ENCODE measurements at regions not wholly inside any gene's neighbourhood (a gene's known extent, or its start where the extent isn't known, plus 50 kb on each side); places are given as distances from the start of the nearest gene placed in this dataset.

GRCh38 chr2:13034861-13035260 is 318.1 kb downstream of the TRIB2 start:
- H3K27ac ChIP-seq (ENCODE audit: low read length) = no peak overlapping the region
- no TSS peak for BruUV-seq (replicated peaks)
- H3K4me3 ChIP-seq (ENCODE audit: low read depth in 2 of 2, low read length in 2 of 2) = no peak overlapping the region
- in situ Hi-C loops (cut with HindIII; ENCODE audit: low pct_unique_long_range_greater_than_20kb, low sequenced_read_pairs) = no loop called here
- DNase-seq (ENCODE audit: low read depth, low spot score) (no peak), ATAC-seq (no peak)
- POLR2A ChIA-PET = no interaction called here
- H3K9me3 ChIP-seq (ENCODE audit: control insufficient read depth, insufficient read depth, low read depth, low read length) = no peaks in the 10 kb centered on the region
- H3K36me3 ChIP-seq (ENCODE audit: control insufficient read depth, insufficient read depth, low read length) = no peaks in the 10 kb centered on the region
- intact Hi-C loops (cut with micrococcal nuclease; ENCODE audit: unreplicated experiment) = no loop called here
- no peaks in the 10 kb centered on the region for H3K4me1 ChIP-seq (ENCODE audit: control insufficient read depth, insufficient read depth, low read length)
- no peaks in the 10 kb centered on the region for H3K27me3 ChIP-seq (ENCODE audit: control insufficient read depth, insufficient read depth, low read length)
- CTCF ChIA-PET = no interaction called here
- TF ChIP-seq POLR2AphosphoS5 (IDR thresholded peaks at IDR 0.05; ENCODE audit: low read depth, low read length) (no peak), REST (IDR thresholded peaks at IDR 0.05; ENCODE audit: insufficient read depth in 1 of 2, low read depth in 2 of 2, low read length in 1 of 2) (no peak), CTCF (IDR thresholded peaks at IDR 0.05) (no peak), TCF7L2 (IDR thresholded peaks at IDR 0.05; ENCODE audit: low read depth, low read length) (no peak), SIN3A (IDR thresholded peaks at IDR 0.05; ENCODE audit: borderline replicate concordance, insufficient read depth, low read depth, low read length) (no peak)

GRCh38 chr2:13035866-13036265 is 319.1 kb downstream of the TRIB2 start:
- Histone ChIP-seq H3K36me3 (ENCODE audit: control insufficient read depth, insufficient read depth, low read length) (no peaks in the 10 kb centered on the region), H3K4me1 (ENCODE audit: control insufficient read depth, insufficient read depth, low read length) (no peaks in the 10 kb centered on the region), H3K27me3 (ENCODE audit: control insufficient read depth, insufficient read depth, low read length) (no peaks in the 10 kb centered on the region), H3K4me3 (ENCODE audit: low read depth in 2 of 2, low read length in 2 of 2) (no peak overlapping the region), H3K9me3 (ENCODE audit: control insufficient read depth, insufficient read depth, low read depth, low read length) (no peaks in the 10 kb centered on the region), H3K27ac (ENCODE audit: low read length) (no peak overlapping the region)
- no peak for TF ChIP-seq CTCF (IDR thresholded peaks at IDR 0.05)
- no peak for TF ChIP-seq REST (IDR thresholded peaks at IDR 0.05; ENCODE audit: insufficient read depth in 1 of 2, low read depth in 2 of 2, low read length in 1 of 2)
- no peak for TF ChIP-seq TCF7L2 (IDR thresholded peaks at IDR 0.05; ENCODE audit: low read depth, low read length)
- no peak for TF ChIP-seq SIN3A (IDR thresholded peaks at IDR 0.05; ENCODE audit: borderline replicate concordance, insufficient read depth, low read depth, low read length)
- TF ChIP-seq POLR2AphosphoS5 (IDR thresholded peaks at IDR 0.05; ENCODE audit: low read depth, low read length) = no peak
- ChIA-PET POLR2A (interaction anchor here (0.7 kb wide), 1 partner anchor 117 kb away, joined by 5 read pairs; no protein-coding TSS in a partner anchor), CTCF (no interaction called here)
- ATAC-seq (no peak), DNase-seq (ENCODE audit: low read depth, low spot score) (no peak)
- in situ Hi-C loops (cut with HindIII; ENCODE audit: low pct_unique_long_range_greater_than_20kb, low sequenced_read_pairs) = no loop called here
- no TSS peak for BruUV-seq (replicated peaks)
- intact Hi-C loops (cut with micrococcal nuclease; ENCODE audit: unreplicated experiment) = no loop called here

Data from Panc1 (cell line).